Smooth muscle cell (in vitro differentiated cells): ENCODE measurements at regions not wholly inside any gene's neighbourhood (a gene's known extent, or its start where the extent isn't known, plus 50 kb on each side); places are given as distances from the start of the nearest gene placed in this dataset.
"Not testable (repeated sequence)": the region's sequence is repeated elsewhere in the genome, so short reads cannot be mapped to it uniquely, and the experiment has no call there.

ENCODE experiments used
- DNase-seq: peaks from one replicate; lab custom pipeline; 2025; ENCODE audit not compliant: unreplicated experiment; lab: John Stamatoyannopoulos, UW
- H2AFZ ChIP-seq: fragments of 200-600 bp; sonication (generic); 2 replicates; pipeline ENCODE4 v1.6.0; 2016; ENCODE audit warnings: antibody characterized with exemption, low read depth, mild to moderate bottlenecking
- H3F3A ChIP-seq: fragments of 200-600 bp; sonication (generic); 2 replicates; pipeline ENCODE4 v1.6.0; 2017; ENCODE audit warnings: antibody characterized with exemption, low read depth
- H3K27ac ChIP-seq: fragments of 200-600 bp; sonication (generic); 2 replicates; pipeline ENCODE4 v1.5.1; 2016; ENCODE audit warnings: low read depth, mild to moderate bottlenecking
- H3K27me3 ChIP-seq: fragments of 200-600 bp; sonication (generic); 2 replicates; pipeline ENCODE4 v1.6.1; 2016; ENCODE audit warnings: low read depth, mild to moderate bottlenecking
- H3K36me3 ChIP-seq: fragments of 200-600 bp; sonication (generic); 2 replicates; pipeline ENCODE4 v1.5.1; 2016; ENCODE audit warnings: low read depth
- H3K4me1 ChIP-seq: fragments of 200-600 bp; sonication (generic); 2 replicates; pipeline ENCODE4 v1.5.1; 2016; ENCODE audit warnings: low read depth
- H3K4me2 ChIP-seq: fragments of 200-600 bp; sonication (generic); 2 replicates; pipeline ENCODE4 v1.6.0; 2016; ENCODE audit warnings: mild to moderate bottlenecking
- H3K4me3 ChIP-seq: fragments of 200-600 bp; sonication (generic); 2 replicates; pipeline ENCODE4 v1.5.1; 2016; ENCODE audit warnings: mild to moderate bottlenecking
- H3K79me2 ChIP-seq: fragments of 200-600 bp; sonication (generic); 2 replicates; pipeline ENCODE4 v1.6.0; 2016; ENCODE audit warnings: low read depth, mild to moderate bottlenecking
- H3K9ac ChIP-seq: fragments of 200-600 bp; sonication (generic); 2 replicates; pipeline ENCODE4 v1.6.0; 2016; ENCODE audit warnings: low read depth
- H3K9me3 ChIP-seq: fragments of 200-600 bp; sonication (generic); replicated peaks from 2 replicates; pipeline ENCODE4 v1.5.1; 2016; ENCODE audit warnings: low read depth
- H4K20me1 ChIP-seq: fragments of 200-600 bp; sonication (generic); 2 replicates; pipeline ENCODE4 v1.6.0; 2016; ENCODE audit warnings: low read depth
- WGBS: methylation state at CpG from one replicate; pipeline ENCODE4 v1.1.7; 2016; ENCODE audit warnings: low lambda C conversion rate; 5-methylcytosine and 5-hydroxymethylcytosine counted together
- TF ChIP-seq, protein P1 (sequence below): fragments of 200-600 bp; sonication (generic); IDR thresholded peaks from 2 replicates; pipeline ENCODE4 v1.5.1; 2017; ENCODE audit warnings: borderline replicate concordance, mild to moderate bottlenecking, antibody characterized with exemption; ENCODE audit not compliant: insufficient read depth, poor library complexity, severe bottlenecking

GRCh38 chr20:5474646-5475550 lies 135.9 kb downstream of the GPCPD1 start:
- Histone ChIP-seq H3K27ac (no peak overlapping the region), H3K4me2 (no peak overlapping the region), H3K79me2 (no peaks in the 10 kb centered on the region), H3K9ac (no peak overlapping the region), H3K9me3 (no peaks in the 10 kb centered on the region), H2AFZ (no peak overlapping the region), H4K20me1 (no peaks in the 10 kb centered on the region), H3K36me3 (no peaks in the 10 kb centered on the region), H3K4me3 (no peak overlapping the region), H3F3A (no peaks in the 10 kb centered on the region), H3K4me1 (no peaks in the 10 kb centered on the region), H3K27me3 (no peaks in the 10 kb centered on the region)
- TF ChIP-seq, protein P1, sequence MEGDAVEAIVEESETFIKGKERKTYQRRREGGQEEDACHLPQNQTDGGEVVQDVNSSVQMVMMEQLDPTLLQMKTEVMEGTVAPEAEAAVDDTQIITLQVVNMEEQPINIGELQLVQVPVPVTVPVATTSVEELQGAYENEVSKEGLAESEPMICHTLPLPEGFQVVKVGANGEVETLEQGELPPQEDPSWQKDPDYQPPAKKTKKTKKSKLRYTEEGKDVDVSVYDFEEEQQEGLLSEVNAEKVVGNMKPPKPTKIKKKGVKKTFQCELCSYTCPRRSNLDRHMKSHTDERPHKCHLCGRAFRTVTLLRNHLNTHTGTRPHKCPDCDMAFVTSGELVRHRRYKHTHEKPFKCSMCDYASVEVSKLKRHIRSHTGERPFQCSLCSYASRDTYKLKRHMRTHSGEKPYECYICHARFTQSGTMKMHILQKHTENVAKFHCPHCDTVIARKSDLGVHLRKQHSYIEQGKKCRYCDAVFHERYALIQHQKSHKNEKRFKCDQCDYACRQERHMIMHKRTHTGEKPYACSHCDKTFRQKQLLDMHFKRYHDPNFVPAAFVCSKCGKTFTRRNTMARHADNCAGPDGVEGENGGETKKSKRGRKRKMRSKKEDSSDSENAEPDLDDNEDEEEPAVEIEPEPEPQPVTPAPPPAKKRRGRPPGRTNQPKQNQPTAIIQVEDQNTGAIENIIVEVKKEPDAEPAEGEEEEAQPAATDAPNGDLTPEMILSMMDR, result no peak
- 81% methylated on average over 9 of the region's 9 CpGs for WGBS
- no peak for DNase-seq

DNA sequence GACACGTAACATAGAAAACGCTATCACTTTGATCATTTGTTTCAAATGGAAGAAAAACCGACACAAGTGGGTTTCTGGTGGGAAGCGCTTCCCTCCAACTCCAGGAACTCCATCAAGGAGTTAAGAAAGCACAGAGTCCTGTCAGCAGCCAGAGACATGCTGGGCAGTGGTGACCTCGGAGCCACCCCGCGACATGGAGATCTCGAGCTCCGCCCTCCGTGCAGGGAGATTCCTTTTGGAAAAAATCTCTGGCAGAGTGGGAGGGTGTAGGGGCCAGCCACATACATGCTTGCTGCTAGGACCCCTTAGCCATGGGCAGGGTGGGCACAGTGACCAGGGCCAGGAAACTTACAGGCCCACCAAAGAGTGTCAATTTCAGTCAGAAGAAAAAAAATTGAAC lies 138.9 kb downstream of the GPCPD1 start:
- not testable (repeated sequence) for H3K36me3 ChIP-seq, H3K9ac ChIP-seq, H3K4me1 ChIP-seq, H3K27me3 ChIP-seq, DNase-seq, H4K20me1 ChIP-seq, H3K27ac ChIP-seq, H3K4me2 ChIP-seq, H3K9me3 ChIP-seq, H3K79me2 ChIP-seq, H3K4me3 ChIP-seq, H3F3A ChIP-seq, H2AFZ ChIP-seq
- 93% methylated on average over 4 of the region's 10 CpGs for WGBS

DNA sequence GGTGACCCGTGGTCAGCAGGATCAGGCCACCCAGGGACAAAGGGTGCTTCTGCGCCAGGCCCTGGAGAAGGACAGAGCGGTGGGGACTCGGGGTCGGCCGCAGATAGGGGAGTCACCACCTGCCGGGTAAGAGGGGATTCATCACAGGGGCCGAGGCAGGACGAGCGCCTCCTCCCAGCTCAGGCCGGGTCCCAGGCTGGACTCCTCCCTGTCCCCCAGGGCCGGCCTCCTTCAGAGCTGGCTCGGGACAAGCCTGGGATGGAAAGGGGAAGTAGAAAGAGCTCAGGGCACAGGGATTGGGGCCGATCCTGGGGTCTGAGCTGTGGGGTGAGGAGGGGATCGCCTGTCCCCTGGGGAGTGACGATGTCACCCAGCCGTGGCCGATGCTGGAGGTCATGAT lies 139.4 kb downstream of the GPCPD1 start:
- Histone ChIP-seq H3K4me3 (no peak overlapping the region), H3K4me1 (no peaks in the 10 kb centered on the region), H3K27me3 (no peaks in the 10 kb centered on the region), H3K36me3 (no peaks in the 10 kb centered on the region), H2AFZ (no peak overlapping the region), H3K9ac (no peak overlapping the region), H3K9me3 (no peaks in the 10 kb centered on the region), H3K27ac (no peak overlapping the region), H3K4me2 (no peak overlapping the region), H3K79me2 (no peaks in the 10 kb centered on the region), H3F3A (no peaks in the 10 kb centered on the region), H4K20me1 (no peaks in the 10 kb centered on the region)
- TF ChIP-seq, protein P1, result no peak
- 95% methylated on average over 18 of the region's 18 CpGs for WGBS
- DNase-seq, result no peak

GRCh38 chr20:5470943-5471342 lies 139.9 kb downstream of the GPCPD1 start:
- TF ChIP-seq, protein P1, result no peak
- DNase-seq, result no peak
- WGBS, result 94% methylated on average over 16 of the region's 16 CpGs

More at GRCh38 chr20:5470943-5471342, 139.9 kb downstream of the GPCPD1 start:
- Histone ChIP-seq H3K4me1 (no peaks in the 10 kb centered on the region), H2AFZ (no peak overlapping the region), H3K4me2 (no peak overlapping the region), H3K4me3 (no peak overlapping the region), H3K27ac (no peak overlapping the region), H3K36me3 (no peaks in the 10 kb centered on the region), H3F3A (no peaks in the 10 kb centered on the region), H3K9me3 (no peaks in the 10 kb centered on the region), H3K27me3 (no peaks in the 10 kb centered on the region), H4K20me1 (no peaks in the 10 kb centered on the region), H3K79me2 (no peaks in the 10 kb centered on the region), H3K9ac (no peak overlapping the region)
